ENCODE measurements at regions not wholly inside any gene's neighbourhood (a gene's known extent, or its start where the extent isn't known, plus 50 kb on each side); places are given as distances from the start of the nearest gene placed in this dataset.
"Not testable (repeated sequence)": the region's sequence is repeated elsewhere in the genome, so short reads cannot be mapped to it uniquely, and the experiment has no call there.

DNA sequence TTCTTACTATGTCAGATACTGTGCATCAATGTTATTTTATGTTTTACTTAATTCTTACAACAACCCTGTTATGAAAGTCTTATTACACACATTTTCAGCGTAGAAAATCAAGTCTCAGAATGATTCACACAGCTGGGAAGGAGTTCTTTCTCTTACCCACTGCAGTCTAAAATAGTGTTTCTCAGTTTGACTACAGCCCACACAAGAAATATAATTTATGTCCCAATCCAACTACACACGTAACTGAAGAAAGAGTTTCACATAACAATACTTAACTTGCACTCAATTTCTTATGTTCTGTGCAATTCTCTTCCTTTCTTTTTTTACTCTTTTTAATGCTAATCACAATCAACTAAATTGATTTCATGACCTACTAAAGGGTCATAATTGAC lies 252.8 kb upstream of the ADGRL2 start:
- no peak for DNase-seq (ENCODE audit: extremely low read depth, low read depth)

DNA sequence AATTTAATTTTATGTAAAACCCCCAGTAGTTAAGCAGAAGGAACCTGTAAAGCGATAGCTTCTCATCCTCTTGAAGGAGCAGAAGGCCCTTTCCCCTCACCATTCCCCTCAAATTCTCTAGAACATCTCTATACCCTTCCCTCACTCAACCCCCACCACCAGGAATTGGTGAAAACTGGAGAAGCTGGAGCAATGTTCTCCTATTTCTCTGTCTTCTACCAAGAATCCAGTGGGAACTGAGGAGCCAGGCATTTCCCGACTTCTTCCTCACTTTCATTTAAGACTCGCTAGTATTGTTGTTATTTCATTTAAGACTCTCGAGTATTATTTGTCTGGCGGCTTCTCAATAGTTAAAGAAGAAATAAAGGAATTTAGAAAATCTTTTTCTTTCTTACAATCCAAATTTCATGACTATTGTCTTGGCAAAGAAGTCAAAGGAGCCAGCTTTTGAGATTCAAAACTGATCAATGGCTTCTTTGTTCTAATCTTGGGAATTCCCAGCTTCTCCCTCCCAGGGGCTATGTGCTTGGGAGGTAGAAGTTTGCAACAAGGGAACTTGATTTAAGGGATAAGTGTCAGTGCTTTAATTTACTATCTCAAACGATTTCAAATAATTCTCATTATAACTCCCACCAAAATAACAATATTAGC lies 253.3 kb upstream of the ADGRL2 start:
- no peak for DNase-seq (ENCODE audit: extremely low read depth, low read depth)

DNA sequence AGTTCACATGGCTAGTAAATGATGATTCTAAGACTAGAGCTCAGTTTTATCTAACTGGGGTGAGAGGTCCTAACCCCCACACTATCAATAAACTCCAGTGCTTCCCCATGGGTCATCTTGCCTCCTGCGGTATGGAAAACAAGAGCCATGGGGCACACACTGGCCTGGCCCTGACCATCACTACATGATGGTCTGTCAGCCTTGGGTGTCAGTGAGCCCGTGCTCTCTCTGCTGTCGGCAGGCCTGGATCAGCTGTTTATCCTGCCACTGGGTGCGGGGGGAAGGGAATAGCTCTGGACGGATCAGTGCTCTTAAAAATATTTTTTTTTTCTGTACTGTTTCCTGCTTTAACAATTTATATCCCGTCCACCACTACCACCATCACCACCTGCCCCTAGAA lies 255.0 kb upstream of the ADGRL2 start:
- DNase-seq (ENCODE audit: extremely low read depth, low read depth), result no peak

DNA sequence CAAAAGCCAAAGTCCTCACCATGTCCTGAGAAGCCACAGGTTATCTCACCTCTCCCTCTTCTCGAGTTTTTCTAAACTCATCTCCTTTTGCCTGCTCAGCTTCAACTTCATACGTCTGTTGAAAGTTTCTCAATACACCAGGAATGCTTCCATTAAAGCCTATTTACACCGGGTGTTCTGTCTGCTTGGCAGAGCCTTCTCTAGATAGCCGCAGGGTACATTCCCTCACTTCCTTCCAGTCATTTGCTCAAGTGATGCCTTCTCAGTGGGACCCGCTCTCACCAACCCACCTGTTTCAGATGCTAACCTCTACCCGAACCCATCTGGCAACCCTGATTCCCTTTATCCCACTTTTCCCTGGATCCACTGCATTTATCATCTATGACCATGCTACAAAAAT lies 257.0 kb upstream of the ADGRL2 start:
- DNase-seq (ENCODE audit: extremely low read depth, low read depth), result no peak

DNA sequence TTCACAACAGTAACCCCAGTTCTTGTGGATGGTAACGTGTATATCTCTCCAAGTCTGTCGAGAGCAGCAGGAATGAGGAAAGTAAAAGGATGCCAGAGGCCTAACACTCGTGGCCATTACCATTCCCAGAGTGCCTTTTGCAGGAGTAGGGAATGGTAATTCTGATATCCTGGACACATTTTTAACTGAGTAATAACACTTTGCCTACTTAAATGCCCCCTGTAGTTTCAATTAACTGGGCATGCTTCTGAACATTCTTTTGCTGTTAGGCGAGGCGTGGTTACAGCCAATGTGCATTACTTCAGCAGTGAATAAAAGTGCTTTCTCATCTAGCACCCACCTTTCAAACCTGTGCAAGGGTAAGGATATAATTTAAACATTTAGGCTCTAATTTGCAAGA lies 258.5 kb upstream of the ADGRL2 start:
- DNase-seq (ENCODE audit: extremely low read depth, low read depth), result no peak

DNA sequence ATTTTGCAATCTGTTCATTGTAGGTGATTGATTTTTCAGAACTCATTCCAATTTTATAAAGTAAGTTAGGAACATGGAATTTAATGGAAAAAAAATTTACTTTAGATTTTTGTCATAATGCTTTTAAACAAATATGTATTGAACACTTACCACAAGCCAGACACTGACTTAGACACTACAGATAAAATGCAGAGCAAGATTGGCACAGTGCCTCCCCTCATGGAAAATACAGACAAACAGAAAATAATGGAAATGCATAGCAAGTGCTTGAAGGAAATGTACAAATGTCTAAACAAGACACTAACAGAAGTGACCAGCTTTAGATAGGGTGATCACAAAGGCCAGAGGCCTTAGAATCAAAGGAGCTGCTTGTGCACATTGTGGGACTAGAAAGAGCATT lies 260.5 kb upstream of the ADGRL2 start:
- no peak for DNase-seq (ENCODE audit: extremely low read depth, low read depth)

DNA sequence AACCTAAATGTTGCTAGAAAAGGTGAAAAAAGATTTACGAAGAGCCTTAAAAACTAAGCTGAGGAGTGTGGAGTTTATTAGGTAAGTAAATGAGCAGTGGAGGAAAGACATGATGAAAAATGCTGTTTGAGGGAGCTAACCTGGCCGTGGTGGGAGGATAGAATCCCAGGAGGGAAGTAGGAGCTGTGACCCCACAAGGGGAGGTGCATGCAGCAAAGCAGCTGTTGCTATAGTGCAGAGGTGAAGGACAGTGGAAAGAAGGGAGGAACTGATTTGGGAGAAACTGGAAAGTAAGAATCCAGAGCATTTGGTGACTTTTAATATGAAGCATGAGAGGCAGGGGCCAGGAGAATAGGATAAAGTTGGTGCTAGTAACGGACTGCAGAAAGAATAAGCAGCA lies 271.7 kb upstream of the ADGRL2 start:
- DNase-seq (ENCODE audit: extremely low read depth, low read depth), result no peak

DNA sequence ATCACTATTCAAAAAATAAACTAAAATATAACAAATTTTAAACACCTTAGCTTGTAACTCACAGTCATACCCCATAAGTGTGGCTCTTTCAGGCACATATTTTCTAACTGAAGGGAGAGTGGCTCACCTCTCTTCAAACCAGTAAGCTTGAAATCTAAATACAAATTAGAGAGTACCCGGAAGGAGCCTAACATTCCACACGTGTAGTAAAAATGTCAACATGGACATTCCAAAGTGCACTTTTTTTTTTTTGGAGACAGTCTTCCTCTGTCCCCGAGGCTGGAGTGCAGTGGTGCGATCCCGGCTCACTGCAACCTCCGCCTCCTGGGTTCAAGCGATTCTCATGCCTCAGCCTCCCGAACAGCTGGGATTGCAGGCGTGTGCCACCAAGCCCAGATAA lies 275.6 kb upstream of the ADGRL2 start:
- no peak for DNase-seq (ENCODE audit: extremely low read depth, low read depth)

DNA sequence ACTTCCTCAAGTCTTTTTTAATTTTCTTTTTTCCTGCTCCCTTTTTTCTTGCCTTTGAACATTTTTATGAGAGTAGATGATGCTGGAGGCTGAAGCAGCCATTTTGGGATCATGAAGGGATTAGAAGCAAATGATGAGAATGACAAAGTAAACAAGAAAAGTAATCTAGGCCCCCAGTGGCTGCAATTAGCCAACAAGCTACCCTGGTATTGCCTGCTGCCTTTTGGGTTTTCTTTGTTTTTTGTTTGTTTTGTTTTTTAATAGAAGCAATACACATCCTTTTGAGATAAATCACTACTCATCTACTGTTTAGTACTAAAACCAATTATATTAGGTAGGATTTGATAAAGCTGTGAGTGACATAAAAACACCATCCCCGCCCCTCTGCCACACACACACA lies 280.7 kb upstream of the ADGRL2 start:
- no peak for DNase-seq (ENCODE audit: extremely low read depth, low read depth)

DNA sequence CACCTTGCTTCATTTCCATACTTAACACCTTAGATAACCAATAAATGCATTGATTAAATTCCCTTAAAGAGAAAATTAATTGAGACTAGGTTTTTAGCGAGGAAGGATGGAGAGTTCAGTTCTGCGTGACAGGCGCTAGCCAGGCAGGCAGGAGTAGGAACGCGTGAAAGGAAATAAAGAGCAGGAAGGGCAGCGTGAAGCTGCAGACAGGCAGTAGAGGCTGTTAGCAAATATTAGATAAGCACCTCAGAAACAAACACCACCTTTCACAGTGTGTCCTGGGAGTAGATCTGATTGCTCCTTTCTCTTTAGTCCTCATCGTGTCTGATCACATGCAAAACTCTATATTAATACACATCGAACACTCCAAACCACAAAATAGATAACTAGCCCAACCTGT lies 282.7 kb upstream of the ADGRL2 start:
- DNase-seq (ENCODE audit: extremely low read depth, low read depth), result no peak

DNA sequence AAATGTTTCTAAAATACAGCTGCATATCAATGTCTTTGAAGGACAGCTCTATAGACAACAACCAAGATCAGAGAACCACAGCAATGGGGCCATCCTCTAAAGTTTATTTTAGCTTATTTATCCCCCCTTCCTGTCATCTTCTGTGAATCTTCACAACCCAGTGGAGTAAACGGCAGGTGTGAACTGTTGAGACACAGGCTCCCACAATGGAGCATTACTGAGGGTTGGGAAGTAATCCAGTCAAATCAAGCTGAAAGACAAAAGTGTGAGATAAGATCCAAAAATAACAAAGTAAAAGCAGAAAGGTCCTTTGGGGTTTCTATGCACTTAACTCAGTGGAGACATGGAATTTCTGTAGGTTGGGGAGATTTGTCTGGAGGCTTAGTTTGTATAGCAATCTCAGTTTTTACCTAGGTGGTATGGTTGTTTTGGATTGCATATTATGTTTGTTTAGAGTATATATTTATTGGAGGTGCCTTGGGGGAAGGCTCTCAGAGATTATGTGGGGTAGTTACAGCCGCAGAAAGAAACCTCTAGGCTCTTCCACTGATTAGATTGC lies 286.9 kb upstream of the ADGRL2 start:
- DNase-seq (ENCODE audit: extremely low read depth, low read depth), result no peak

DNA sequence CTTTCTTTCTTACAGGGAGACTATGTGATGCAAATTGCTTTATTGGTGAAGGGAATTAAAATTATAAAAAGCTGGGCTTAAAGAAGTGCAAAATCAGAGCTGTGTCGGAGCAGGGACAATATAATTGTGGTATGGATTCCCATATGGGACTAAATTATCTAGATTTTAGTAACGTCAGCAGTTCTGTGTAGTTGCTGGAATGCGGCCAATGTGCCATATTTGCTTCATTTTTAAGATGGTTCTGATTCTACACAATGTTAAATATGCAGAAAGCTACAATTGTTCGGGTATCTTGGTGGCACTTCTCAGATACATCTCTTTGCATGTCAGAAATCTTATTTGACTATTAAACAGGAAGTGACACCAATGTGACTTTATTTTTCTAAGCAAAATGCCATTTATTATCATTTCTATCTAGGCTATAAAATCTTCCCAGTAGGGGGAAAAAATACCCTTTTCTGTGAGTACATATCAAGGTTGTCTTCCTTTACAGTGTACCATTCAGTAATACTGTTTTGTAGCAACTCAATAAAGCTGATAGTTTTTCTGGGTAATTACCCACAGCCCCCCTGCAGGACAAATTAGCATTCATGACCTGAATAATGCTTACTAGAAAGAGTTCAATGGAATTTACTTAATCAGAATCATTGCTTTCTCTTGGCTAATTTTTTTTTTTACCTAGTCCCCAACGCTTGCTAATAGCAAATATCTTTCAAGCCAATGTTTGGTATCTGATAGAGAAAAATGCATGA lies 288.3 kb upstream of the ADGRL2 start:
- no peak for DNase-seq (ENCODE audit: extremely low read depth, low read depth)

DNA sequence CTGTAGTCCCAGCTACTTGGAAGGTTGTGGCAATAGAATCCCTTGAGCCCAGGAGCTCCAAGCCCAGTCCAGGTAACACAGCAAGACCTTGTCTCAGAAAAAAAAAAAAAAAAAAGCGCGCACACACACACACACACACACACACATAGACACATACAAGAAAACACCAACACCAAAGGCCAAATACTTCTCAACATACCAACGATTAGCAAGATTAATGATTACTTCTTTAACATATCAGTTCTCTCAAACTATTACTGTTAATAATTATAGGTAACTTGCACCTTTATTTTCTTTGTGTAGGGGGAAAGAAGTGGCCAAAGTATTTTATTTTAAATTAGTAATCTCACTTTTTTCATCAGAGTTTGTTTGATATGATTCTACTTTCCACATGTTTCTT lies 289.5 kb upstream of the ADGRL2 start:
- DNase-seq (ENCODE audit: extremely low read depth, low read depth), result no peak

DNA sequence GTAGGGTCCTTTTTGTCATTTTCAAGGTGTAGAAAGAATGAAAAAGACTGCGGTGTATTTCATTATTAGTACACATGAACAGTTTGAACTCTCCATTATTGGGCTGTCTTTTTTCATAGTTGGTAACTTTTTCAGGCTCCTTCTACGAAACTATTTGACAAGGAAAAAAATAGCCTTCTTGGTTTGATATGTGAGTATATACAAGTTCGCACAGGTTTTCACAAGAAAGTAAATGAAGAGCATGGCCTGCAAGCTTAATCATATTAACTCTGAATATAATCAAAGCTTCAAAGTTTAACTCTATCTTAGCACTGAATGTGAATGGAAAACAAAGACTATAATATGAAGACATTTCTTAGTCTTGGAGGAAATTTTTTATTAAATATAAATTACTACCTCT lies 290.0 kb upstream of the ADGRL2 start:
- DNase-seq (ENCODE audit: extremely low read depth, low read depth), result no peak

DNA sequence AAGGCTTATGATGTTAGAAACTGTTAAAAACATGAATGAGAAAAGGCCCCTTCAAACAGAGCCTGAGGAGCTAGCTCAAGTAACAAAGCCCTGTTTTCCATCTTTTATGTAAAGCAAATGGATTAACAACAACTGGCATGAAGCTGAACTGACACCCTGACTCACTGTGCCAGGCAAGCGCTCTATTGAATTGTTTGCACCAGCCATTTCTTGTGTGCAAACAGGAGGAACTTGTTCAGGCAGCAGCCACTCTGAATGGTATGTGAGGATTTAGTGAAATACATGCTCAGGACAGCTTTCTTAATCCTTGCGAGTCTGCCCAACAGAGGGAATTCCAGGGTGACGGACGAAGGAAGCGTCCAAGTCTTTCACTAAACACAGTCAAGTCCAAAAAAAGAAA lies 291.1 kb upstream of the ADGRL2 start:
- DNase-seq (ENCODE audit: extremely low read depth, low read depth), result no peak

DNA sequence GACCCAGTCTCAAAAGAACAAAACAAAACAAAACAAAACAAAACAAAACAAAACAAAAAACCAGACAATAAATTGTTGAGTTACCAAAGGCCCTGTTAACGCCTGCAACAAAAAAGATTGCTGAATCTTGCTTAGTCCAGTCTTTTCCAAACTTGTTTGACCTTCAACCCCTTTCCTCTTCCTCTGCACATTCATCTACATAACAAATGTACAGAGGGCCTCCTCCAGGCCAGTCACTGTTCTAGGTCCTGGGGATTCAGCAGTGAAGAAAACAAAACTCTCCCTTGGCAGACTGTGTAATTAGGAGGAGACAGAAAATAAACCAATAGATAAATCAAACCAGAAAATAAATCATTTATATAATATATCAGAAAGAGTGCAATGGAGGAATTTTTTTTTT lies 294.0 kb upstream of the ADGRL2 start:
- DNase-seq (ENCODE audit: extremely low read depth, low read depth), result no peak

DNA sequence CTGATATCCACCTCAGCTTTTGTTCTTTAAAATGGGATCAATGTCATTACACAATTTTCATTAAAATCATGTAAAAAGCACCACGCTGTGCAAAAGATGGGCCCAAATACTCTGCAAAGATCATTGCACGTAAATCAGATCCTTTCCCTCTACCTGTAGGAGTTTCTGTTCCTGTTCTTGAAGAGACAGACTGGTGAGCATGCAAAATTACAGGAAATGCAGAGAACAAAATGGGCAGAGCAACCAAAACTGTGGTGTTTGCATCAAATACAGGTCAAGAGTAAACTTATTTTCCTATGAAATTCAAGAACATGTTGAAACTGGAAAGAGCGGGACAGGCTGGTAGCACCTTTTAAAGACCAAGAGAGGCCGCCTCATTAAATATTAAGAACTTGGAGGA lies 294.9 kb upstream of the ADGRL2 start:
- DNase-seq (ENCODE audit: extremely low read depth, low read depth), result no peak

DNA sequence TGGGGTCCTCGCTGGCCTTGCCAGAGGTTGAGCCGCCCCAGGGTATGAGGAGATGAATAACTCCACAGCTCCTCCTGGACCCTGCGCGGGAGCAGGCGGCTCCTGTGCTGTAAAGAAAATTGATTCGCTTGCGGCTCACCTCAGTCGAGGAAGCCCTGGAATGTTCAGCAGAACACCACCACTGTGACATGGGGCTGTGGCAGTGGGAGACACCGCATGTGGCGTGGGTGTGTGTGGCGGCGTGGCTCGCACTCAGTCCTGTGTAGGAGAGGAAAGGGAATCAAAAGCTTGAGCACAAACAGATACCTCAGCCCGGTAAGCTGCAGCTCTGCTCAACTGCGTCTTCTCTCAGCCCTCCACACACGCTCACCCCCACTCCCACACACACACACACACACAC lies 295.9 kb upstream of the ADGRL2 start:
- not testable (repeated sequence) for DNase-seq (ENCODE audit: extremely low read depth, low read depth)

DNA sequence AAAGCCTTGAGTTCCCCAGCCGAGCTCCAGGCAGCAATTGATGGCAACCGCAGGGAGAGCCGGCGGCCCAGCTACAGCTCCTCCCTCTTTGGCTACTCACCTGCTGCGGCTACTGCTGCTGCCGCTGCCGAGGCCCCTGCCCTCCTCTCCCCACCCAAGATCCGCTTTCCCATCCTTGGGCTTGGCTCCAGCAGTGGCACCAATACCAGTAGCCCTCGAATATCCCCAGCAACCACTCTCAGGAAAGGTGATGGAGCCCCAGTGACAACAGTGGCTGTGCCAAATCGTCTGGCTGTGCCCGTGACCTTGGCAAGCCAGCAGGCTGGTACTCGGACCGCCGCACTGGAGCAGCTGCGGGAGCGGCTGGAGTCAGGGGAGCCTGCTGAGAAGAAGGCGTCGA lies 298.0 kb upstream of the ADGRL2 start:
- not testable (repeated sequence) for DNase-seq (ENCODE audit: extremely low read depth, low read depth)

DNA sequence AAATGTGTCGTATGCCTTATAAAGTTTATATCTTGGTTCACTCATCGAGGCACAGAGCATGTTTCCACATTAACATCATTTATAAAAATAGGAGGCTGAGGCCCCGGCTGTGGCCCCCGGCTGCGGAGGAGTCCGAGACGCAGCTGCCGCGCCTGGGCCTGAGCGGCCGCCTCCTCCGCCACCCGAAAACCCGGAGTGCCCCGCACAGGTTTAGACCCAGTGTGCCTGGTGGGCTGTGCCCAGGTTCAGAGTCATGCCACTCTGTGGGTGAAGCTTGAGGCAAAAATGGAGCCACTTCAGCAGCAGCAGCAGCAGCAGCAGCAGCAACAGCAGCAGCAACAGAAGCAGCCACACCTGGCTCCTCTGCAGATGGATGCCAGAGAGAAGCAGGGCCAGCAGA lies 299.2 kb upstream of the ADGRL2 start:
- DNase-seq (ENCODE audit: extremely low read depth, low read depth), result not testable (repeated sequence)

DNA sequence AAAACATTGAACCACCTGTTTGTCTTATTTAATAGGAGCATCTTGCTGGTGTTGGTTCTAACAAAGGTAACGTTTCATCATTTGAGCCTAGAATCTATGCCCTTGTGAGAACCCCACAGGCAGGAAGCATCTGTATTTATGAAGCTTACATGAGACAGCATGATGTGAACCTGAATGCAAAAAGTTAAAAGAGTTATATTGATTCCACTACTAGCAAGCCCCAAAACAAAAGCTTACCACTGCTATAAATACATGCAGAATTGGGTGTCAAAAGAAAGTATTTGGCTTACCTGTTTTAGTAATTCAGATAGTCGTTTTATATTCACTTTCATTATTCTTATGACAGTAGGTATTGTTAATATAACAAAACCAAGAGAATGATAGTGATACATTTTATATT lies 301.2 kb upstream of the ADGRL2 start:
- DNase-seq (ENCODE audit: extremely low read depth, low read depth), result no peak

Measured in NCI-H460 (cell line).